Smooth muscle cell (in vitro differentiated cells): ENCODE measurements at regions not wholly inside any gene's neighbourhood (a gene's known extent, or its start where the extent isn't known, plus 50 kb on each side); places are given as distances from the start of the nearest gene placed in this dataset.
"Not testable (repeated sequence)": the region's sequence is repeated elsewhere in the genome, so short reads cannot be mapped to it uniquely, and the experiment has no call there.

Experiments
- DNase-seq: peaks from one replicate; lab custom pipeline; 2025; ENCODE audit not compliant: unreplicated experiment; lab: John Stamatoyannopoulos, UW
- H2AFZ ChIP-seq: fragments of 200-600 bp; sonication (generic); 2 replicates; pipeline ENCODE4 v1.6.0; 2016; ENCODE audit warnings: antibody characterized with exemption, low read depth, mild to moderate bottlenecking
- H3F3A ChIP-seq: fragments of 200-600 bp; sonication (generic); 2 replicates; pipeline ENCODE4 v1.6.0; 2017; ENCODE audit warnings: antibody characterized with exemption, low read depth
- H3K27ac ChIP-seq: fragments of 200-600 bp; sonication (generic); 2 replicates; pipeline ENCODE4 v1.5.1; 2016; ENCODE audit warnings: low read depth, mild to moderate bottlenecking
- H3K27me3 ChIP-seq: fragments of 200-600 bp; sonication (generic); 2 replicates; pipeline ENCODE4 v1.6.1; 2016; ENCODE audit warnings: low read depth, mild to moderate bottlenecking
- H3K36me3 ChIP-seq: fragments of 200-600 bp; sonication (generic); 2 replicates; pipeline ENCODE4 v1.5.1; 2016; ENCODE audit warnings: low read depth
- H3K4me1 ChIP-seq: fragments of 200-600 bp; sonication (generic); 2 replicates; pipeline ENCODE4 v1.5.1; 2016; ENCODE audit warnings: low read depth
- H3K4me2 ChIP-seq: fragments of 200-600 bp; sonication (generic); 2 replicates; pipeline ENCODE4 v1.6.0; 2016; ENCODE audit warnings: mild to moderate bottlenecking
- H3K4me3 ChIP-seq: fragments of 200-600 bp; sonication (generic); 2 replicates; pipeline ENCODE4 v1.5.1; 2016; ENCODE audit warnings: mild to moderate bottlenecking
- H3K79me2 ChIP-seq: fragments of 200-600 bp; sonication (generic); 2 replicates; pipeline ENCODE4 v1.6.0; 2016; ENCODE audit warnings: low read depth, mild to moderate bottlenecking
- H3K9ac ChIP-seq: fragments of 200-600 bp; sonication (generic); 2 replicates; pipeline ENCODE4 v1.6.0; 2016; ENCODE audit warnings: low read depth
- H3K9me3 ChIP-seq: fragments of 200-600 bp; sonication (generic); replicated peaks from 2 replicates; pipeline ENCODE4 v1.5.1; 2016; ENCODE audit warnings: low read depth
- H4K20me1 ChIP-seq: fragments of 200-600 bp; sonication (generic); 2 replicates; pipeline ENCODE4 v1.6.0; 2016; ENCODE audit warnings: low read depth
- WGBS: methylation state at CpG from one replicate; pipeline ENCODE4 v1.1.7; 2016; ENCODE audit warnings: low lambda C conversion rate; 5-methylcytosine and 5-hydroxymethylcytosine counted together
- TF ChIP-seq, protein P1 (sequence below): fragments of 200-600 bp; sonication (generic); IDR thresholded peaks from 2 replicates; pipeline ENCODE4 v1.5.1; 2017; ENCODE audit warnings: borderline replicate concordance, mild to moderate bottlenecking, antibody characterized with exemption; ENCODE audit not compliant: insufficient read depth, poor library complexity, severe bottlenecking

DNA sequence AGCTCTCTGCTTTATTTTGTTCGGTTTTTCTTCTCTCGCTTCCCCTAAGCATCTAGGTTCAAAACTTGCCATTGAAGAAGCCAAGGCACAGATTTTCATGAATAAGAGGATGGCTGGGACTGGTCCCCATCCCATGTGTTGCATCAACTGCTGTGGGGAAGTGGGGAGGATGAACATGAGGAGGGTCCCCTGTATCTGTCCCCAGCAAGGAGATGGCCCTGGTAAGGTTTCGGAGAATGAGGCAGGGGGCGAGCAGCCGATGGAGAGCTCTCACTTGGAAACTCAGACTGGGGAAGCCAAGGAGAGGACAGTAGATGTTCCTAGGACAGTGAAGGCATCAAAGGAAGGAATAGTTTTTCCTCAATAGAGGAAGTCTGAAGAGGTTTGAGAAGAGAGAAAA, 142.0 kb upstream of the ATP2B2 start:
- Histone ChIP-seq H3K9ac (no peak overlapping the region), H3K27me3 (peaks cover 20% of the 10 kb centered on the region), H3F3A (no peaks in the 10 kb centered on the region), H3K4me3 (no peak overlapping the region), H4K20me1 (no peaks in the 10 kb centered on the region), H3K4me2 (no peak overlapping the region), H2AFZ (no peak overlapping the region), H3K79me2 (no peaks in the 10 kb centered on the region), H3K4me1 (no peaks in the 10 kb centered on the region), H3K9me3 (no peaks in the 10 kb centered on the region), H3K36me3 (no peaks in the 10 kb centered on the region), H3K27ac (no peak overlapping the region)
- TF ChIP-seq, protein P1, sequence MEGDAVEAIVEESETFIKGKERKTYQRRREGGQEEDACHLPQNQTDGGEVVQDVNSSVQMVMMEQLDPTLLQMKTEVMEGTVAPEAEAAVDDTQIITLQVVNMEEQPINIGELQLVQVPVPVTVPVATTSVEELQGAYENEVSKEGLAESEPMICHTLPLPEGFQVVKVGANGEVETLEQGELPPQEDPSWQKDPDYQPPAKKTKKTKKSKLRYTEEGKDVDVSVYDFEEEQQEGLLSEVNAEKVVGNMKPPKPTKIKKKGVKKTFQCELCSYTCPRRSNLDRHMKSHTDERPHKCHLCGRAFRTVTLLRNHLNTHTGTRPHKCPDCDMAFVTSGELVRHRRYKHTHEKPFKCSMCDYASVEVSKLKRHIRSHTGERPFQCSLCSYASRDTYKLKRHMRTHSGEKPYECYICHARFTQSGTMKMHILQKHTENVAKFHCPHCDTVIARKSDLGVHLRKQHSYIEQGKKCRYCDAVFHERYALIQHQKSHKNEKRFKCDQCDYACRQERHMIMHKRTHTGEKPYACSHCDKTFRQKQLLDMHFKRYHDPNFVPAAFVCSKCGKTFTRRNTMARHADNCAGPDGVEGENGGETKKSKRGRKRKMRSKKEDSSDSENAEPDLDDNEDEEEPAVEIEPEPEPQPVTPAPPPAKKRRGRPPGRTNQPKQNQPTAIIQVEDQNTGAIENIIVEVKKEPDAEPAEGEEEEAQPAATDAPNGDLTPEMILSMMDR, result no peak
- DNase-seq, result no peak
- WGBS, result 94% methylated on average over 5 of the region's 5 CpGs

DNA sequence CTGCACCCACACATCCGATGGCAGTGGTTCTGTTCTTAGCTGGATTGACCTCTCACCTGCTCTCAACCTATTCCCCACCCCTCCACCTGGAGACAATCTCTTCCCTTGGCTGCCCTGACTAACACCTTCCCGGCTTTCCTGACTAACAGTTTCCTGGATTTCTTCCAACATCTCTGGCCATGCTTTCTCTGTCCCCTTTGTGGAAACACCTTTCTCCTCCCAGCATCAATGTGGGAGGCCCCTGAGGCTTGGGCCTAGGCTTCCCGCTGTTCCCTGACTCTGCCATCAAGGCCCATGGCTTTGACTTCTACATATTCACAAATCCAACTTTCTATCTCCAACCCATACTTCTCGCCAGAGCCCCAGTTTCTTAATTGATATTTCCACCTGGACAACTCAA, 142.8 kb upstream of the ATP2B2 start:
- H3K36me3 ChIP-seq, result no peaks in the 10 kb centered on the region
- no peaks in the 10 kb centered on the region for H4K20me1 ChIP-seq
- H3K4me2 ChIP-seq, result no peak overlapping the region
- no peaks in the 10 kb centered on the region for H3K79me2 ChIP-seq
- no peak for DNase-seq
- peaks cover 20% of the 10 kb centered on the region for H3K27me3 ChIP-seq
- H3K4me1 ChIP-seq, result no peaks in the 10 kb centered on the region
- no peaks in the 10 kb centered on the region for H3F3A ChIP-seq
- H3K9me3 ChIP-seq, result no peaks in the 10 kb centered on the region
- no peak overlapping the region for H3K4me3 ChIP-seq
- TF ChIP-seq, protein P1, result no peak
- 82% methylated on average over 4 of the region's 4 CpGs for WGBS
- no peak overlapping the region for H3K27ac ChIP-seq
- H2AFZ ChIP-seq, result no peak overlapping the region
- H3K9ac ChIP-seq, result no peak overlapping the region

DNA sequence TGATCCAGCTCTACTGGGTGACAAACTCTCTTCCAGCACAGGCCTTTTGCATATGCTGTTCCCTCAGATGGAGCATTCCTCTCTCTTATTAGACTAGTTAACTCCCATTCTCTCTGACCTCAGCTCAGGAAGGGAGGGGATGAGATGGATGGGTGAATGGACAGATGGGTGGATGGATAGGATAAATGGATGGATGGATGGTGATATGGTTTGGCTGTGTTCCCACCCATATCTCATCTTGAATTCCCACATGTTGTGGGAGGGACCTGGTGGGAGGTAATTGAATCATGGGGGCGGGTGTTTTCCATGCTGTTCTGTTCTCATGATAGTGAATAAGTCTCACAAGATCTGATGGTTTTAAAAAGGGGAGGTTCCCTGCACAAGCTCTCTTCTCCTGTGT, 144.1 kb upstream of the ATP2B2 start:
- H3K9me3 ChIP-seq, H3K4me2 ChIP-seq, H3K4me1 ChIP-seq, H2AFZ ChIP-seq, H4K20me1 ChIP-seq, H3K4me3 ChIP-seq, H3F3A ChIP-seq, DNase-seq, H3K79me2 ChIP-seq, H3K27ac ChIP-seq, H3K9ac ChIP-seq, H3K36me3 ChIP-seq: not testable (repeated sequence)
- peaks cover 15% of the 10 kb centered on the region for H3K27me3 ChIP-seq
- WGBS, result 43% methylated on average over 1 of the region's 1 CpG

DNA sequence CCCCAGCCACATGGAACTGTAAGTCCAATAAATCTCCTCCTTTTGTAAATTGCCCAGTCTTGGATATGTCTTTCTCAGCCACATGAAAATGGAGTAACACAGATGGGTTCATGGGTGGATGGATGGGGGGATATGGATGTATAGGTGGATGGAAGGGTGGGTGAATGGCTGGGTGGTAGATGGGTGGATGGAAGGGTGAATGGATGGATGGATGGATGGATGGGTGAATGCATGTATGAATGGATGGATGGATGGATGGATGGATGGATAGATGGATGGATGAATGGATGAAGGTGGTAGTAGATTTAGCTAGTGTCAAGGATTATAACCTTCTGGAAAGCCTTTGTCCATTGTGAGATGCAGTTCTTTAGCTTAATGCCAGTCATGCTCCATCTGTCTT, 146.1 kb upstream of the ATP2B2 start:
- H3K36me3 ChIP-seq, result no peaks in the 10 kb centered on the region
- no peak overlapping the region for H3K4me2 ChIP-seq
- H3K27me3 ChIP-seq, result peaks cover 16% of the 10 kb centered on the region
- no peaks in the 10 kb centered on the region for H3K4me1 ChIP-seq
- H3K27ac ChIP-seq, result no peak overlapping the region
- TF ChIP-seq, protein P1, result no peak
- no peaks in the 10 kb centered on the region for H3K9me3 ChIP-seq
- H3K4me3 ChIP-seq, result no peak overlapping the region
- no peaks in the 10 kb centered on the region for H3F3A ChIP-seq
- H4K20me1 ChIP-seq, result no peaks in the 10 kb centered on the region
- H3K79me2 ChIP-seq, result no peaks in the 10 kb centered on the region
- no peak for DNase-seq
- H3K9ac ChIP-seq, result no peak overlapping the region
- no peak overlapping the region for H2AFZ ChIP-seq
